Thyroid gland (tissue), 4 donors: ENCODE measurements at regions not wholly inside any gene's neighbourhood (a gene's known extent, or its start where the extent isn't known, plus 50 kb on each side); places are given as distances from the start of the nearest gene placed in this dataset.

Source experiments
- DNase-seq, 2 donors: peaks; one replicate each; pipeline ENCODE4 v3.0.0-alpha.2; 2019
- H3K27ac ChIP-seq, 3 donors: fragments of 200-600 bp; sonication (generic); 1 replicate in 2 of 3; 2 replicates in 1 of 3; pipeline ENCODE4 v1.5.1; 2016 to 2019; ENCODE audit warnings: mild to moderate bottlenecking in 1 of 3, moderate library complexity in 1 of 3
- H3K27me3 ChIP-seq: fragments of 200-600 bp; sonication (generic); one replicate; pipeline ENCODE4 v1.5.1; 2019
- H3K36me3 ChIP-seq, 2 donors: fragments of 200-600 bp; sonication (generic); one replicate each; pipeline ENCODE4 v1.5.1; 2016 to 2019
- H3K4me1 ChIP-seq, 2 donors: fragments of 200-600 bp; sonication (generic); one replicate each; pipeline ENCODE4 v1.5.1; 2017 to 2019
- H3K4me3 ChIP-seq, 3 donors: fragments of 200-600 bp; sonication (generic); replicated peaks in 1 of 3; 1 replicate in 2 of 3; 2 replicates in 1 of 3; pipeline ENCODE4 v1.5.1; 2016; ENCODE audit warnings: mild to moderate bottlenecking in 1 of 3
- H3K9me3 ChIP-seq: fragments of 200-600 bp; sonication (generic); one replicate; pipeline ENCODE4 v1.5.1; 2017
- POLR2A ChIP-seq, 2 donors: fragments of 450-650 bp; IDR thresholded peaks; one replicate each; pipeline ENCODE4 v1.6.1; 2017; ENCODE audit warnings: antibody characterized with exemption in 2 of 2, mild to moderate bottlenecking in 2 of 2, moderate library complexity in 1 of 2
- WGBS, 2 donors: methylation state at CpG; one replicate each; pipeline ENCODE4 v1.1.5; 2017; 5-methylcytosine and 5-hydroxymethylcytosine counted together
- intact Hi-C: fragments of 100-400 bp; cut with DNase I; formaldehyde crosslinking; loops from one replicate; pipeline ENCODE4 v1.15.1; 2023
- TF ChIP-seq, protein P1 (sequence below), 6 experiments: fragments of 200-600 bp in 3 of 6; fragments of 450-650 bp in 3 of 6; sonication (generic) in 3 of 6; IDR thresholded peaks; one replicate each; pipeline ENCODE4 v1.5.1; 2016 to 2019; ENCODE audit warnings: antibody characterized with exemption in 6 of 6, mild to moderate bottlenecking in 2 of 6, inconsistent platforms in 1 of 6, moderate library complexity in 1 of 6

GRCh38 chr3:193771653-193772421 lies 178.8 kb downstream of the OPA1 start:
- Histone ChIP-seq H3K27ac (peak overlapping the region in 1 of 3 donors; percentile 83), H3K4me3 (no peak overlapping the region), H3K36me3 (no peaks in the 10 kb centered on the region), H3K27me3 (no peaks in the 10 kb centered on the region), H3K4me1 (peaks cover 11 to 13% of the 10 kb centered on the region in 2 donors), H3K9me3 (no peaks in the 10 kb centered on the region)
- TF ChIP-seq, protein P1, sequence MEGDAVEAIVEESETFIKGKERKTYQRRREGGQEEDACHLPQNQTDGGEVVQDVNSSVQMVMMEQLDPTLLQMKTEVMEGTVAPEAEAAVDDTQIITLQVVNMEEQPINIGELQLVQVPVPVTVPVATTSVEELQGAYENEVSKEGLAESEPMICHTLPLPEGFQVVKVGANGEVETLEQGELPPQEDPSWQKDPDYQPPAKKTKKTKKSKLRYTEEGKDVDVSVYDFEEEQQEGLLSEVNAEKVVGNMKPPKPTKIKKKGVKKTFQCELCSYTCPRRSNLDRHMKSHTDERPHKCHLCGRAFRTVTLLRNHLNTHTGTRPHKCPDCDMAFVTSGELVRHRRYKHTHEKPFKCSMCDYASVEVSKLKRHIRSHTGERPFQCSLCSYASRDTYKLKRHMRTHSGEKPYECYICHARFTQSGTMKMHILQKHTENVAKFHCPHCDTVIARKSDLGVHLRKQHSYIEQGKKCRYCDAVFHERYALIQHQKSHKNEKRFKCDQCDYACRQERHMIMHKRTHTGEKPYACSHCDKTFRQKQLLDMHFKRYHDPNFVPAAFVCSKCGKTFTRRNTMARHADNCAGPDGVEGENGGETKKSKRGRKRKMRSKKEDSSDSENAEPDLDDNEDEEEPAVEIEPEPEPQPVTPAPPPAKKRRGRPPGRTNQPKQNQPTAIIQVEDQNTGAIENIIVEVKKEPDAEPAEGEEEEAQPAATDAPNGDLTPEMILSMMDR (IDR thresholded peaks at IDR 0.05): no peak
- no peak for TF ChIP-seq POLR2A (IDR thresholded peaks at IDR 0.05)
- WGBS, 2 donors: 60 to 71% methylated on average over 18 of the region's 18 CpGs
- DNase-seq: peak; percentile 37 to 65
- intact Hi-C loops: no loop called here

DNA sequence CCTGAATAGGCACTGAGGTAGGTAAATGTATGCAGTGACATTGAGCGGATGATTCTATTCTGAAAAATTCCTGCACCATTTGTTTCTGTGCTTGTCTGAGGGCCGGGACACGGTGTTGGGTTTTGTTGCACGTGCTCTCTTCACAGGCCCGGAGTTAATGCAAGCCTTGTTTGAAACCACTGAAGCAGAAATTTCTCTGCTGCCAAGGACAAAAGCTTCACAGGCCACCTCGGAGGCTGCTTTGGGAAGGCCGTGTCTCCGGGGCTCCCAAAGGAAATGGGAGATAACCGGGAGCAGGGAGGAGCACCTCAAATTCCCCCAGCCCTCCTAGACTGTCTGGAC lies 179.4 kb downstream of the OPA1 start:
- DNase-seq: peak; percentile 83 to 85
- Histone ChIP-seq H3K36me3 (no peaks in the 10 kb centered on the region), H3K27ac (peak overlapping the region in 1 of 3 donors; percentile 83), H3K27me3 (no peaks in the 10 kb centered on the region), H3K4me1 (peaks cover 11 to 13% of the 10 kb centered on the region in 2 donors), H3K9me3 (no peaks in the 10 kb centered on the region), H3K4me3 (no peak overlapping the region)
- intact Hi-C loops: no loop called here
- TF ChIP-seq, protein P1 (IDR thresholded peaks at IDR 0.05): no peak
- TF ChIP-seq POLR2A (IDR thresholded peaks at IDR 0.05): peak in 1 of 2 donors; percentile 48
- 29 to 34% methylated on average over 9 of the region's 9 CpGs for WGBS, 2 donors

DNA sequence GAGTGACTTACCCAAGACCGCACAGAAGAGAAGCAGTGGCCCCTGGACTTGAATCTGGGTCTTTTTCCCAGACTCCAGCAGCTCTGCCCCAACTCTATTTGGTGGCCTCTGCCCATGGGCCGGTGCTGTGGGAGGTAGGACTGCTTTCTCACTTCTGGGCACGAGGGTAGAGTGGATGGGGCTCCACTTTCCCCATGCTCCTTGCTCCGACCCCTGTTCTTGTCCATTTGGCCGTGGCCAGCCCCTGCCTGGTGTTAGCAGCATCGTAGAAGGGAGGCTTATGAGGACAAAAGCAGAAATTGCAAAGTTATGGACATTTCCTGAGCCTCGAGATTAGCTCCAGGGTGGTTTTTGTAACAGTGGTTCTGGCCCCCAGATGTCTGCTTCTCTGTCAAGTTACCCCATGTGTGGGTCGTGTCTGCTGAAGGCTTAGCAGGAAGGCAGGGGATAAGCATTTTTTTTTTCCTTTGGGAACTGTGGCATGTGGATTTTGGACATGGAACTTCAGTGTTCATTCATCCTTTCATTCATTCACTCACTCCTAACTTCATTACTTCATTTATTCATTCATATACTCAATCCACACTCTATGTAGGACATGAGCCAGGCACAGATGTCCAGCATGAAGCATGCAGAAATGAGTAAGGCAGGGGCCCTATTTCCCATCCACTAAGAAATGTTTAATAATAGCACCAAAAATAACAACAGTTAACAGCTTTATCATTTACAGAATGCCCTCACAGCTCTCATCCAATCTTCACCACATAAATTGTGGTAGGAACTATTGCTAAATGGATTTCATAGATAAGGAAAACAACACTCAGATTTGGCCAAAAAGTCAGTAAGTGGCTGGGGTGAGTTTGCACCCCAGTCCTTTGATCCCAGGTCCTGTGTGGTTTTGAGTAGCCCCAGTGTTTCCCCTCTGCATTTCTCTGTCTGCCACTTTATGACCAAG lies 180.5 kb downstream of the OPA1 start:
- intact Hi-C loops: no loop called here
- Histone ChIP-seq H3K27me3 (no peaks in the 10 kb centered on the region), H3K9me3 (no peaks in the 10 kb centered on the region), H3K4me1 (peaks cover 11 to 13% of the 10 kb centered on the region in 2 donors), H3K4me3 (no peak overlapping the region), H3K36me3 (no peaks in the 10 kb centered on the region), H3K27ac (no peak overlapping the region)
- no peak for DNase-seq
- TF ChIP-seq, protein P1 (IDR thresholded peaks at IDR 0.05): no peak
- TF ChIP-seq POLR2A (IDR thresholded peaks at IDR 0.05): no peak
- 90 to 93% methylated on average over 8 of the region's 8 CpGs for WGBS, 2 donors

- 83 to 90% methylated on average over 7 of the region's 7 CpGs for WGBS, 2 donors
- no peaks in the 10 kb centered on the region for H3K9me3 ChIP-seq
- TF ChIP-seq POLR2A (IDR thresholded peaks at IDR 0.05): no peak
- TF ChIP-seq, protein P1 (IDR thresholded peaks at IDR 0.05): no peak
- H3K36me3 ChIP-seq: no peaks in the 10 kb centered on the region
- no peak overlapping the region for H3K4me3 ChIP-seq
- no peaks in the 10 kb centered on the region for H3K27me3 ChIP-seq
- no peak for DNase-seq
- H3K27ac ChIP-seq: no peak overlapping the region
- H3K4me1 ChIP-seq: peaks cover 11 to 13% of the 10 kb centered on the region in 2 donors
- intact Hi-C loops: no loop called here
Measured at GRCh38 chr3:193774272-193774915, 181.4 kb downstream of the OPA1 start.
